Neural cell (in vitro differentiated cells): ENCODE measurements at regions not wholly inside any gene's neighbourhood (a gene's known extent, or its start where the extent isn't known, plus 50 kb on each side); places are given as distances from the start of the nearest gene placed in this dataset.

Experiments
- H2AFZ ChIP-seq: fragments of 200-600, 300-800 bp; sonication (generic), shearing (Covaris generic); 2 replicates; pipeline ENCODE4 v1.6.0; 2014; ENCODE audit warnings: low read depth, mild to moderate bottlenecking, antibody characterized with exemption, low read length, moderate library complexity
- H3F3A ChIP-seq: fragments of 200-600 bp; shearing (Covaris generic); 2 replicates; pipeline ENCODE4 v1.6.1; 2016; ENCODE audit warnings: mild to moderate bottlenecking, moderate library complexity, mixed read lengths, antibody characterized with exemption, low read length; ENCODE audit not compliant: insufficient read depth, poor library complexity, severe bottlenecking
- H3K27ac ChIP-seq: fragments of 200-600, 300-800 bp; sonication (generic), shearing (Covaris generic); 2 replicates; pipeline ENCODE4 v1.5.1; 2014; ENCODE audit warnings: mild to moderate bottlenecking, low read length, moderate library complexity
- H3K27me3 ChIP-seq: fragments of 300-800, 200-600 bp; sonication (generic), shearing (Covaris generic); 2 replicates; pipeline ENCODE4 v1.6.0; 2014; ENCODE audit warnings: mild to moderate bottlenecking, low read depth, low read length, moderate library complexity; ENCODE audit not compliant: insufficient read depth
- H3K36me3 ChIP-seq: fragments of 300-800, 200-600 bp; sonication (generic), shearing (Covaris generic); 2 replicates; pipeline ENCODE4 v1.5.1; 2014; ENCODE audit warnings: mild to moderate bottlenecking, antibody characterized with exemption, low read length, moderate library complexity; ENCODE audit not compliant: insufficient read depth
- H3K4me2 ChIP-seq: fragments of 300-800, 200-600 bp; sonication (generic), shearing (Covaris generic); 2 replicates; pipeline ENCODE4 v1.6.0; 2014; ENCODE audit warnings: mild to moderate bottlenecking, low read length
- H3K4me3 ChIP-seq: fragments of 300-800, 200-600 bp; sonication (generic), shearing (Covaris generic); 2 replicates; pipeline ENCODE4 v1.5.1; 2014; ENCODE audit warnings: mild to moderate bottlenecking, low read length, moderate library complexity
- H3K79me2 ChIP-seq: fragments of 200-600 bp; shearing (Covaris generic); replicated peaks from 2 replicates; pipeline ENCODE4 v1.6.0; 2014; ENCODE audit warnings: mild to moderate bottlenecking, low read length, moderate library complexity; ENCODE audit not compliant: insufficient read depth
- H3K9ac ChIP-seq: fragments of 300-800, 200-600 bp; sonication (generic), shearing (Covaris generic); 2 replicates; pipeline ENCODE4 v1.6.1; 2016; ENCODE audit warnings: mild to moderate bottlenecking, low read length, mixed read lengths
- H3K9me2 ChIP-seq: fragments of 200-600 bp; shearing (Covaris generic); 2 replicates; pipeline ENCODE4 v1.6.1; 2016; ENCODE audit warnings: mild to moderate bottlenecking, low read length, mixed read lengths; ENCODE audit not compliant: insufficient read depth
- H3K9me3 ChIP-seq: fragments of 200-600, 300-800 bp; sonication (generic), shearing (Covaris generic); 2 replicates; pipeline ENCODE4 v1.6.1; 2016; ENCODE audit warnings: mild to moderate bottlenecking, mixed run types, low read length, moderate library complexity, mixed read lengths
- H4K20me1 ChIP-seq: fragments of 200-600 bp; shearing (Covaris generic); 2 replicates; pipeline ENCODE4 v1.6.1; 2016; ENCODE audit warnings: mild to moderate bottlenecking, mixed run types; ENCODE audit not compliant: insufficient read depth
- CTCF ChIP-seq: fragments of 450-650 bp; IDR thresholded peaks from 2 replicates; pipeline ENCODE4 v1.5.1; 2014; ENCODE audit warnings: antibody characterized with exemption, mild to moderate bottlenecking, moderate library complexity; ENCODE audit not compliant: poor library complexity, severe bottlenecking
- EP300 ChIP-seq: fragments of 450-650 bp; conservative IDR thresholded peaks from 2 replicates; pipeline ENCODE4 v1.6.1; 2014; ENCODE audit warnings: antibody characterized with exemption, mild to moderate bottlenecking, moderate library complexity; ENCODE audit not compliant: poor library complexity, severe bottlenecking
- EZH2 ChIP-seq: fragments of 200-600, 300-800 bp; shearing (Covaris generic), sonication (generic); IDR thresholded peaks from 2 replicates; pipeline ENCODE4 v1.6.1; 2014; ENCODE audit warnings: antibody characterized with exemption, low read length, borderline replicate concordance, mild to moderate bottlenecking; ENCODE audit not compliant: insufficient read depth, poor library complexity, severe bottlenecking
- MXI1 ChIP-seq: fragments of 450-650 bp; conservative IDR thresholded peaks from 2 replicates; pipeline ENCODE4 v1.6.1; 2014; ENCODE audit warnings: antibody characterized with exemption, mild to moderate bottlenecking; ENCODE audit not compliant: poor library complexity, severe bottlenecking
- POLR2AphosphoS5 ChIP-seq: IDR thresholded peaks from 2 replicates; pipeline ENCODE4 v1.6.1; 2012
- RAD21 ChIP-seq: fragments of 450-650 bp; conservative IDR thresholded peaks from 2 replicates; pipeline ENCODE4 v1.6.1; 2014; ENCODE audit warnings: antibody characterized with exemption, mild to moderate bottlenecking, moderate library complexity
- REST ChIP-seq: IDR thresholded peaks from 2 replicates; pipeline ENCODE4 v1.6.1; 2012; ENCODE audit warnings: borderline replicate concordance
- SMC3 ChIP-seq: fragments of 450-650 bp; conservative IDR thresholded peaks from 2 replicates; pipeline ENCODE4 v1.6.1; 2014; ENCODE audit warnings: antibody characterized with exemption, mild to moderate bottlenecking, moderate library complexity; ENCODE audit not compliant: poor library complexity
- TAF1 ChIP-seq: IDR thresholded peaks from 2 replicates; pipeline ENCODE4 v1.6.1; 2012; ENCODE audit warnings: low read depth

- Histone ChIP-seq H3K9me2 (no peaks in the 10 kb centered on the region), H3K27ac (no peak overlapping the region), H2AFZ (no peak overlapping the region), H3K36me3 (no peaks in the 10 kb centered on the region), H3K79me2 (no peaks in the 10 kb centered on the region), H3K9me3 (no peaks in the 10 kb centered on the region), H3K4me2 (no peak overlapping the region), H3K4me3 (no peak overlapping the region), H4K20me1 (no peaks in the 10 kb centered on the region), H3K9ac (no peak overlapping the region), H3K27me3 (no peaks in the 10 kb centered on the region), H3F3A (no peaks in the 10 kb centered on the region)
- TF ChIP-seq POLR2AphosphoS5 (no peak), EZH2 (no peak), RAD21 (no peak), SMC3 (no peak), CTCF (no peak), REST (no peak), MXI1 (no peak), TAF1 (no peak), EP300 (no peak)
Measured at GRCh38 chr4:31651541-31651940, 931.4 kb downstream of the PCDH7 start.

- Histone ChIP-seq H3K36me3 (no peaks in the 10 kb centered on the region), H3K27ac (no peak overlapping the region)
Measured at GRCh38 chr4:31655328-31655727, 935.2 kb downstream of the PCDH7 start.

More at GRCh38 chr4:31655328-31655727, 935.2 kb downstream of the PCDH7 start:
- no peak for TF ChIP-seq EZH2
- TF ChIP-seq CTCF, result no peak
- no peak for TF ChIP-seq TAF1
- TF ChIP-seq MXI1, result no peak
- TF ChIP-seq EP300, result no peak
- TF ChIP-seq REST, result no peak
- no peak for TF ChIP-seq SMC3
- no peak for TF ChIP-seq POLR2AphosphoS5
- TF ChIP-seq RAD21, result no peak
- Histone ChIP-seq H3K27me3 (no peaks in the 10 kb centered on the region), H3F3A (no peaks in the 10 kb centered on the region), H3K9ac (no peak overlapping the region), H3K4me2 (no peak overlapping the region), H3K9me2 (no peaks in the 10 kb centered on the region), H2AFZ (no peak overlapping the region), H3K79me2 (no peaks in the 10 kb centered on the region), H3K4me3 (no peak overlapping the region), H4K20me1 (no peaks in the 10 kb centered on the region), H3K9me3 (no peaks in the 10 kb centered on the region)
